Mucosa of descending colon (tissue), 3 donors: ENCODE measurements at regions not wholly inside any gene's neighbourhood (a gene's known extent, or its start where the extent isn't known, plus 50 kb on each side); places are given as distances from the start of the nearest gene placed in this dataset.
A peak's percentile ranks its signal among the peaks of the same experiment; 100 is the strongest.

Experiments used
- ATAC-seq: fragments of 200-7000 bp; cut with Tn5 transposase; one replicate; pipeline ENCODE4 v1.9.1; 2020; ENCODE audit warnings: mild to moderate bottlenecking, moderate library complexity
- DNase-seq, 3 donors: peaks; one replicate each; pipeline ENCODE4 v3.0.0-alpha.2; 2020
- H3K36me3 ChIP-seq: fragments of 200-600 bp; one replicate; pipeline ENCODE4 v1.8.0; 2021; ENCODE audit warnings: low read depth, mild to moderate bottlenecking
- H3K4me1 ChIP-seq: fragments of 200-600 bp; one replicate; pipeline ENCODE4 v1.8.0; 2021; ENCODE audit warnings: low read depth, mild to moderate bottlenecking
- H3K4me3 ChIP-seq: fragments of 200-600 bp; one replicate; pipeline ENCODE4 v1.8.0; 2021; ENCODE audit warnings: mild to moderate bottlenecking
- H3K9me3 ChIP-seq: fragments of 200-600 bp; one replicate; pipeline ENCODE4 v1.8.0; 2021; ENCODE audit warnings: mild to moderate bottlenecking
- CTCF ChIP-seq: fragments of 200-600 bp; IDR thresholded peaks from one replicate; pipeline ENCODE4 v1.8.0; 2022; ENCODE audit warnings: antibody characterized with exemption, mild to moderate bottlenecking
- intact Hi-C, 2 donors: fragments of 100-400 bp; cut with DNase I in 1 of 2; cut with micrococcal nuclease in 1 of 2; formaldehyde crosslinking; loops; one replicate each; pipeline versions ENCODE4 v1.11.0 to v1.11.1; 2022; cut with DNase I, micrococcal nuclease
- donor health status: DM: no; HTN: no; CAD: no; lungs with moderate emphysema.
- donor health status: DM: no; HTN: no; CAD: no.
- donor health status: DM: no; HTN: yes; CAD: no.

GRCh38 chr2:240348522-240348921, 86.9 kb upstream of the GPC1 start:
- Histone ChIP-seq H3K4me1 (no peaks in the 10 kb centered on the region), H3K4me3 (no peak overlapping the region), H3K36me3 (no peaks in the 10 kb centered on the region), H3K9me3 (peaks cover 9% of the 10 kb centered on the region)
- no peak for TF ChIP-seq CTCF
- DNase-seq (peak in 2 of 3 donors; percentile 6 to 38), ATAC-seq (no peak)
- intact Hi-C loops: no loop called here

- DNase-seq: peak in 1 of 3 donors; percentile 25
- Histone ChIP-seq H3K4me1 (no peaks in the 10 kb centered on the region), H3K4me3 (no peak overlapping the region), H3K9me3 (peaks cover 9% of the 10 kb centered on the region), H3K36me3 (no peaks in the 10 kb centered on the region)
- ATAC-seq: no peak
- intact Hi-C loops: no loop called here
- TF ChIP-seq CTCF: no peak
These were observed 86.1 kb upstream of the GPC1 start for GRCh38 chr2:240349133-240350005.

- DNase-seq (no peak), ATAC-seq (no peak)
- intact Hi-C loops: no loop called here
- TF ChIP-seq CTCF: no peak
- Histone ChIP-seq H3K4me3 (no peak overlapping the region), H3K4me1 (no peaks in the 10 kb centered on the region), H3K36me3 (no peaks in the 10 kb centered on the region), H3K9me3 (peaks cover 6% of the 10 kb centered on the region)
These were observed 85.5 kb upstream of the GPC1 start for GRCh38 chr2:240350006-240350355.

GRCh38 chr2:240350696-240351087, 84.8 kb upstream of the GPC1 start:
- intact Hi-C loops: no loop called here
- Histone ChIP-seq H3K36me3 (no peaks in the 10 kb centered on the region), H3K4me1 (no peaks in the 10 kb centered on the region), H3K9me3 (no peaks in the 10 kb centered on the region), H3K4me3 (no peak overlapping the region)
- ATAC-seq (no peak), DNase-seq (peak in 1 of 3 donors; percentile 6)
- no peak for TF ChIP-seq CTCF

- ATAC-seq (no peak), DNase-seq (peak in 1 of 3 donors; percentile 13)
- intact Hi-C loops: no loop called here
- no peaks in the 10 kb centered on the region for H3K4me1 ChIP-seq
- H3K9me3 ChIP-seq: no peaks in the 10 kb centered on the region
- no peak overlapping the region for H3K4me3 ChIP-seq
- TF ChIP-seq CTCF: no peak
- no peaks in the 10 kb centered on the region for H3K36me3 ChIP-seq
These were observed 84.2 kb upstream of the GPC1 start for GRCh38 chr2:240351088-240351741.
